ENCODE measurements at regions not wholly inside any gene's neighbourhood (a gene's known extent, or its start where the extent isn't known, plus 50 kb on each side); places are given as distances from the start of the nearest gene placed in this dataset.

DNA sequence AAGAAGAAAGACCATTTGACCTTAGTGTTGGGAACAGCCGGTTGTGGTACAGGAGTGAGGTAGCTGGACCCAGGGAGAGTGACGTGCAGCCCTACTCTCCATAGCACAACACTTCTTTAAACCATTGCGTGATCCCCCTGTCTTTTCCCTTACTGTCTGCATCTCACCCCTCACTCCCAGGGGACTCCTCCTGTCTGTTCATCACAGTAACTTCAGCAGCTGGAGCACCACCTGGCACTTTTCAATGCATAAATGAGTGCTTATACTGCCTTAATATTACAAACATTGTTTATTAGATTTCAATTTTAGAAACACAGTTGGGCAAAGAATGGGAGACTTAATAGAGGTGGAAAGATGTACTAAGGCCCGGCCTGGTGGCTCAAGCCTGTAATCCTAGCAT is 285.5 kb downstream of the UQCRFS1 start:
- DNase-seq: no peak

DNA sequence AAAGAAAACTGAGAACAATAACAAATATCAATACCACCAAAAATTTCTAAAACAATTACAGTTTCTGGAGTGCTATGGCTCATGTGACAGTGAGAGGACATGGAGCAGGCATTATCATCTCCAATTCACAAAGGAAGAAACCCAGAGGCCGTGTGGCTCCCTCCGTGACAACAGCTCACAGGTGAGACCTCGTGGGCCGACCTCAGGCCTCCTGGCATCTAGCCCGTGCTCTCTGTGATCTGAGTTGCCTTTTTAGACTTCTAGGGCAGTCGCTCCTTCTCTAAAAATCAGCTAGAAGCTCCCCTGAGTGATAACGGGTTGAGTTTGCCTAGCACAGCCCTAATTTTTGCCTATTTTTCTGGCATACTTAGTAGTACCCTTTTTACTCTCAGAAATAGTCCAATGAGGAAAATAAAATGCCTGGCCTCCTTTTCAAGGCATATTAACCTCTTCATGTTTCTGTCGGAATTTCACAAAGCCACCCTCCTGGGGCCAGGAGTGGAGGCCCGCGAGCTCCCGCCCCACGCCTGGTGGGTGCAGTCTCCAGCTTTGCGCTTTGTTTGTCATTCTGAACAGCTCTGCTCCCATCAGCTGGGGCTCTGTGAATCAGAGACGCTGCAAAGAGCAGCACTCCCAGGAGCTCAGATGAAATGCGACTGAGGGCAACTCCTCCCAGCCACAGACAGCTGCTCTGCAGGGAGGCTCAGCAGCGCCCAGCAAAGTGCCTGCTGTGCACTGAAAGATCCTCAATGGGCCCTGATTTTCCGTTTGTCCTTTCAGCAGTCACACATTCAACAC is 292.5 kb downstream of the UQCRFS1 start:
- DNase-seq: no peak

DNA sequence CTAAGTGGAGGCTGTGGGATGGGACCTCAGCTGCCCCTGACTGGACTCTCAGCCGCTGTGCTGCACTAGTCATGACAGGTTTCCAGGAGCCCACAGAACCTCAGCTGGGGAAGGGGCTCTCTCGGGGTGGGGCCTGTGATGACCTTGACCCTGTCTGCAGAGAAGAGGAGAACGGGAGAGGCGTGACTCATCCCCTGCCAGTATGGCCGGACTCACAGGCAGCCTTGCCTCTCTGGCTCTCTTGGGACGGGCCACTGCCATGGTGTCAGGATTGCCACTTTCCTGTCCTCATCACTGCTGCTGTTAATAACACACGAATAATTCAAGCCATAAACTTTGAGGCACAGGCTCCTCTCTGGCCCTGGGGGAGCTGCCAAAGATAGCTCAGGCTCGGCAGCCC is 295.3 kb downstream of the UQCRFS1 start:
- no peak for DNase-seq

DNA sequence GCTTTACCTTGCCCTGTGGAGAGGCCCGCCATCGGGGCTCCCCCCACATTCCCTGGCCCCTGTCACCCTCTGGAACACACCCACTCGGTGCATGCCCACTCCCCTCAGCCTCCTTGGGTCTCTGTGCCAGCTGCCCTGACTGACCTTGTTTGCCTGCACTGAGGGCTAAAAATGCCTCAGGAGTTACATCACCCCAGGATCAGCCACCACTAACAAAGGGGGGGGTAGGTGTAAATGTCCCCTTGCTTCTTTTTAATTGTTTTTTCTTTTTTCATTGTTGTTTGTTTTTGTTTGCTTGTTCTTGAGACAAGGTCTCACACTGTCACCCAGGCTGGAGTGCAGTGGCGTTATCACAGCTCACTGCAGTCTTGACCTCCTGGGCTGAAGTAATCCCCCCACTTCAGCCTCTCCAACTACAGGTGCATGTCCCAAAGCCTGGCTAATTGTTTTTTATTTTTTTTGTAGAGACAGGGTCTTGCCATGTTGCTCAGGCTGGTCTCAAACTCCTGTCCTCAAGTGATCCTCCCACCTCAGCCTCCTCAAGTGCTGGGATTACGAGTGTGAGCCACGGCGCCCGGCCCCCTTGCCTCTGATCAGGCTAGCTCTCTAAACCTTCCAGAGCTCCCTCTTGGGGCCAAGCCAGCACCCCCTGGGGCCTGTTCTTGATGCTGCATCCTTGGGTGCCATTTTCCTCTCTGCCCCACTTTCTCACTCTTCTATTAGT is 297.1 kb downstream of the UQCRFS1 start:
- no peak for DNase-seq

DNA sequence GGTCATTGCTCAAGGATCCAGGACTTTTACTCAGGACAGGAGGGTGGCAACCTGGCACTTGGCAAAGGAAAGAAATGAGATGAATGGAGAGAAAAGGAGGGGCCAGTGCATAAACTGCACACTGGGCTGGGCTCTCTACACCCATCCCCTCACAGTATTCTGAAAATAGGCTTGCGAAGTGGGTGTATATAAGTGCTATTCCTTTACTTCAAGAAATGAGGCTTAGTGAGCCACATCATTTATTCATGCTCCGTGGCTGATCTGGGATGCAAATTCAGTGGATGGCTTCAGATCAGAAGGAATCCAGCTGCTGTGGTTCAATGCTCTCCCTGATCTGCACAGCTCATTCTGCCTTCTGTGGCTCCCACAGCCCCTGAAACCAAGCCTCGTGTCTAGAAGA is 297.7 kb downstream of the UQCRFS1 start:
- DNase-seq: no peak

DNA sequence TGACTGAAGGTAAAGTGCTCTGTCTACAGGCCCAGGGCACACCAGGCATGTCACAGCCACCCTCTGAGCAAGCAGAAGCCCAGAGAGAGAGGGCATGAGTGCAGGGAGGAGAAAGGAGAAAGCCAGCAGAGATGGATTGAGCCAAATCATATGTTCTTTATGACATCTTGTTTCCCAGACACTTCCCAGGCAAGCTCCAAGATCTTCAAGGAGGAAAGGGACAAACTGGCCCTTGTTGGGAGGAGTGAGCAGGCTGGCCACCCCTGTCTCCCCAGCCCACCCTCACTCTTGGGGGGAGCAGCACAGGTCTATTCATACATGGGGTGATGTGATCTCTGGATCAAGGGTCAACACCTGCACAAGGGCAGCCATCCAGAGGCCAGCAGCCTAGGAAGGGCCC is 298.8 kb downstream of the UQCRFS1 start:
- no peak for DNase-seq

DNA sequence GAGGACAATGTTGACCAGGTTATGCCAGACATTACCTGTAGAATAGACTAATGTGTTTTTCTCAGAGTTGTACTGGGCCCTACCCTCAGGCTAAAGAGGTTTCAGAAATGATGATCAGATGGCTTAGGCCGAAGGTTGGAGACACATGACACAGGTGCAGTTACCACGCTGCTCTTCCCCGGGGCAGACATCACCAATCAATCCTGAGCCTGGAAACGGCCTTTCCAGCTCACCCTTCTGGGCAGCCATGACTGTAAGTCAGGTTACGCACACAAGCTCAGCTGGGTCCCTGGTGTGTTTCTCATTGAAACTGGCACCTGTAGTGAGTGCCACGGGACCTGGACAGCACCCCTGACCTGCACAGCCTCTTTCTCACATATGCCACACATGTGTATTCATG is 299.3 kb downstream of the UQCRFS1 start:
- no peak for DNase-seq

DNA sequence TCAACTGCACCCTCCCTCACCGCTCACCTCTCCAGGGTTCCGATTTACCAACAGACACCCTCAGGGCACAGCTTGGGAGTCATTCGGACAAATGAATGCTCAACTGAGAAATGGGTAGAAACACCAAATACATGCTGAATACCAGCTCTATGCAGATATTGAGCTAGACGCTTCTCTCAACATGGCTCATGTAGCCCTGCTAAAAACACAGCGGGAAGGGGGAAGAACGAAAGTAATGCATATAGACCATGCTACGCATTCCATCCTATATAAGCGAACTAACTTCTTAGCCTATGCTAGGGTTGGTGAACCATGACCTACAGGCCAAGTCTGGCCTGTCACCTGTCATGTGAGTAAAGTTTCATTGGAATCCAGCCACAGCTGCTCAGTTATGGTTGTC is 304.0 kb downstream of the UQCRFS1 start:
- no peak for DNase-seq

DNA sequence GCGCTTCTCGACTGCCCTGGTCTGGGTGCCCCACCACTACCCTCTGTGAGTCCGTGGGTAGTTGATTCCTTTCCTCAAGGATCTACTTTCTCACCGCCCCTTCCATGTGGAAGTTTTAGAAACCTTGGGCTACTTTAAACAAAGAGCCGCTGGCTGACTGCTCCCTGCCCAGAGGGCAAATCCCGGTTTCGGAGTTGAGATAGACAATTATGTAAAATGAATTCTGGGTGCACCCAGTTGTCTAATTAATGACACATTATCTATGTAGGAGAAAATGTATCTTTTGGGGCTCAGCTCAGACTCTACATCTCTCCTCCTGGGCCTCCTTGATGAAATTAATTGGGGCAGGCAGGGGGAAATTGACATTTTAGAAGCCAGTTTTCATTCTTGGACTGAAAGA is 305.4 kb downstream of the UQCRFS1 start:
- DNase-seq: no peak

DNA sequence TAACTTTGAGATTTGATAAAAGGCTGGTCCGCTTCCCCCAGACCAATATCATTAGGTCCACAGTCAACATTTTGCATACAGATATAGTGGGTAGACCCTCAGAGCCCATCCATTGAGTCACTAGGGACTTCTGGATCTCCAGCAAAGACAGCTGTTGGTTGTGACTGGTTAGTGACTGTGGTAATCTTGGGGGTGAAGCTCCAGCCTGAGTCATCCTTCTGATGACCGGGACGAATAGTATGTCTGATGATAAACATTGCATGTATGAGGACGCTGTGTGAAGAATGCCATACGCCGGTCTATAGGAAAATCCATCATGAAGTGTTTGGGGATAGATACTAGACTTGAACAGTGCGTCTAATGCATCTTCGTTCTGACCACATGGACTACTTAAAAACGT is 307.0 kb downstream of the UQCRFS1 start:
- DNase-seq: no peak

DNA sequence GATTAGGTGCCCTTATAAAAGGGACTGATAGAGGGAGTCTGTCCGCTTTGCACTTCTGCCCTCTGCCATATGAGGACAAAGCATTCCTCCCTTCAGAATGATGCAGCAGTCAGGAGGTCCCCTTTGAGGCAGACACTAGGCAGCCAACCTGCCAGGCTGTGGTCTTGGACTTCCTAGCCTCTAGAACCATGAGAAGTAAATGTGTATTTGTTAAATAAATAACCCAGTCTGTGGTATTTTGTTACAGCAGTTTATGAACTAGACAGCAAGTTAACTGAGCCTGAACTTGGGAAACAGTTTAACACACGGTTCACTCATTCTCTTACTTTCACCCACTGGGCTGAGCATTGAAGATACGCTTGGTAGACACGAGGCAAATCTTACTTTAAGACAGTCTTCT is 313.2 kb downstream of the UQCRFS1 start:
- no peak for DNase-seq

DNA sequence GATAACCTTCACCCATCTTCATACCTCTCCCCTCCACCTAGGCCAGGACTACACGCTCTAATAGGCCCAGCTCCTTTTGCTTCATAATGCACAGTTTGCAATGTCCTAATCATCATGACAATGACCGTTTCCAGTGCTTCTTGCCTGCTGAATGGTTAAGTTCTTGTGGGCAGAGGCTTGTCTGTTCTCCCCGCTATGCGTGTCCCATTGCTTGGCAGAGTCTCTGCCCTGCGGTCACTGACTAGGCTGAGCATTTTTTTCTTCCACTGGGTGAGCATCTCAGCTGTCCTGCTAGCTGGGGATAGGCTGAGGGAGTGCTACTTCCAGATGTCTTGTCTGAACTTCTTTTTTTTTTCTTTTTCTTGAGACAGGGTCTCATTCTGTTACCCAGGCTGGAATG is 314.7 kb downstream of the UQCRFS1 start:
- DNase-seq: no peak

DNA sequence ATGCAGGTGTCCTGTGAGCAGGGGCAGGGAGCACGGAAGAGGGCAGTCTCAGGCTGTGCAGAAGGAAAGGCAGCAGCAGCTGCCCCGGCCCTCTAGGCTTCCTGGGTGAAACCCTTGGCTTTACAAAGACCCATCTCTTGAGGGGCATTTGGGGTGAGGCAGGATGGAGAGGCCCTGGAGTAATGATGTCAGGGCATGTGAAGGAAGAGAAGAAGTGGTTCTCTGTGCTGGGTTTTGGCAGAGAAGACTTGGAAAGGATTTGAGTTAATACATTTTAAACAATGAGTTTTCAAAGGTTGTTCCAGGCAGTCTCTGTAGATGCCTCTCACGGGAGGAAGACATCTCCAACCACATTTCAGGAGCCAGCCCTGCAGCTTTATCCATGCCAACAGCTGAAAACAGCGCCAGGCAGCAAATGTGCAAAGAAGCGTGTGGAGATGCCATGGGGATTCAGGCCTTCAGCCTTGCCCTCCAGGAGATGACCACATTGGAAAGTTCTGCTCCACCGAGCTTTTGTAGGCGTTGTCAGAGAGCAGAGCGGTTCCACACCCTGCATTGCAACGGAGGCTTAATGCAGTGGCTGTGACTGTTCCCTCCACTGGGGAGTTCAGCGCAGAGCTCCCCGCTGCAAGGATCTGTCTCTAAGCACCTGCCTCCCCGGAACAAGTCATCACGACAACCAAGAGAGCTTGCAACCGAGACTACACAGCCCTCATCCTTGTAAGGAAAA is 322.8 kb downstream of the UQCRFS1 start:
- no peak for DNase-seq

DNA sequence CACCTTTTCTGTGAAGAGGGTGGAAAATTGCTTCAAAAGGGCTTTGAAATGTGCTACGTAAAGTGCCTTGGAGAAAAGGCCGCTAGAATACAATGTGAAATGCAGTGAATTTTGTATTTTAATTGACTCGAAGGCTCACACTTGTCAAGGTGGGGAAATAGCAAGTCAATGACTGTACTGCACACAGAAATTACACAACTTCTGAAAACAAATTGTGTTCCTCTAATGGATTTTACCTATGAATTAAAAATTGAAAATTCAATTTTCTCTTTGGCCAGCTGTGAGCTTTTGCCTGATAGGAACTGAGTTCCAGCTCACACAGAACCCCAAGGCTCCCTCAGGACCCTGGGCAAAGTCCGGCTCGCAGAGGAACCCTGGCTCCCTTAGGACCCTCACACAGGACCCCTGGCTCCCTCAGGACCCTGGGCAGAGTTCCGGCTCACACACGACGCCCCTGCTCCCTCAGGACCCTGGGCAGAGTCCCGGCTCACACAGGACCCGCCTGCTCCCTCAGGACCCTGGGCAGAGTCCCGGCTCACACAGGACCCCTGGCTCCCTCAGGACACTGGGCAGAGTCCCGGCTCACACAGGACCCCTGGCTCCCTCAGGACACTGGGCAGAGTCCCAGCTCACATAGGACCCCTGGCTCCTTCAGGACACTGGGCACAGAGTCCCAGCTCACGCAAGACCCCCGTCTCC is 324.9 kb downstream of the UQCRFS1 start:
- DNase-seq: no peak

DNA sequence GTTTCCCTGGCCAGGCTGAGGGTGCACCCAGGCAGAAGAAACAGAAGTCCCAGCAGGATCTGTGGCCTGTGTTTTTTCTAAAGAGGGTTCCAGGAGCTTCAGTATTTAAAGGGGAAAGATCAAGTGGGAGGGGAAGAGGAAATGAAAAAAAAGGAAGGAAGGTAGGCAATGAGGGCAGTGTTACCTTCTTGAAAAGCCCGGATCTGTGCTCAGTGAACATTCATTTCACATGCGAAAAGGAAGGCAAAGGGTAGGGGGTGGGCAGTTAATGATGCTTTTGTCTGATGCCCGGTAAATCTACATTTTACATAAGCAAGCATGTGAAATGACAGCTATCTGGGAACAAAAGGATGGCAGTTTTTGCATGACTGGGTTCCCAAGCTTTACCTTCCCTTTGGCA is 326.2 kb downstream of the UQCRFS1 start:
- no peak for DNase-seq

DNA sequence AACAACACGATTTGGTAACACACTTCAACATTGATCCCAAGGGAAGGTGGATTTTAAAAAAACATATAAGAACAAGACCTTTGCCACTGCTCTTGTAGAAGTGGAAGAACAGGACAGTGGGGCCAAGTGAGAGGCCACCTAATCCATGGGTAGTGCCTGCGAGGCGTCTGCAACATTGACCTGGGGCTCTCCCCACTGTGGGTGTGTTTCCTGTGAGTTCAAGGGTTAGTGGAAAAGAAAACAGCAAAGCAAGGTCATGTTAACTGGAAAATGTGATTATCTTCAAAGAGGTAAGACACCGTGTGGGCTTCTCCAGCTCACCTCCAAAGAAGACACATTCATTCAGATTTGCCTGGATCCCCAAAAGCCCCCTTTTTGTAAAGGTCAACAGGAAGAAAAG is 327.0 kb downstream of the UQCRFS1 start:
- no peak for DNase-seq

DNA sequence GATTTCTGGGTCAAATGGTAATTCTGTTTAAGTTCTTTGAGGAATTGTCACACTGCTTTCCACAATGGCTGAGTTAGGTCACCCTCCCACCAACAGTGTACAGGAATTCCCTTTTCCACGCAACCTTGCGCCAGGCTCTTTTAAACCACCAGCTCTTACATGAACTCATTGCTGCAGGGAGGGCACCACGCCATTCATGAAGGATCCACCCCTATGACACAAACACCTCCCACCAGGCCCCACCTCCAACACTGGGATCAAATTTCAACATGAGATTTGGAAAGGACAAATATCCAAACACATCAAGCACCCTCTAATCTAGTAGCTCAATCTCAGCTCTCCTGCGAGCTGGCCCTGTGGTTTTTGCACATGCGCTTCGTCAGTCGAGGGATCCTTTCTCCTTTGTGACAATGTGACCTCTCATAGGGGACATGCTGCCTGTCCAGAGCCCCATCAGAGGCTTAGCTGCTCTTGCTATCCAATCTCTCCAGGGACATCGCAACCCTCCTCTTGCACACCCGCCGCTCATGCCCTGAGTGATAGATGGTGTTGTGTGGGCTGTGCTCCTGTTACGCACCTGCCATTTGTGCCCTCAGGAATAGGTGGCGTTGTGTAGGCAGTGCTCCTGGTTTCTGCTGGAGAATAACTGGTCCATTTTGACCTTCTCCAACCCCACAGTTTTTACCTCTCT is 328.0 kb downstream of the UQCRFS1 start:
- no peak for DNase-seq

DNA sequence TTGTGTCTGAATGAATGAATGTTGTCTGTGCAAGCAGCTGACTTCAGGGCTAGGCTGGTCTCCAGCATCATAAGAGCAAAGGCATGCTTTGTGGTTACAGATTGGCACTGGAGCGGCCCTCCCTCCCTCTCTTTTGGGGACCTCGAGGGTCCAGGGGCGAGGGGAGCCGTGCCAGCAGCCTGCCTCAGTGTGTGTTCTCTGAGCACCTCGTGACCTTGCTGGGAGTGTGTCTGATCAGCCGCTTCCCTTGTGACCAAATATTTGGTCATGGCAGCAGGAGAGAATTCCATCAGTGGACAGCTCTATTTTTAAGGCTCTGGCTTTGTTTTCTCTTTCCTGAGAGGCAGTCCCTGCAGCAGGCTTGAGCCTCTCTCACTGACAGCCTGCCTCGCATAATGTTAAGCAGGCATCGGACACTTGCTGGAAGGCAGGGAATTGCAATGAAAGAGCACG is 329.7 kb downstream of the UQCRFS1 start:
- DNase-seq: no peak

DNA sequence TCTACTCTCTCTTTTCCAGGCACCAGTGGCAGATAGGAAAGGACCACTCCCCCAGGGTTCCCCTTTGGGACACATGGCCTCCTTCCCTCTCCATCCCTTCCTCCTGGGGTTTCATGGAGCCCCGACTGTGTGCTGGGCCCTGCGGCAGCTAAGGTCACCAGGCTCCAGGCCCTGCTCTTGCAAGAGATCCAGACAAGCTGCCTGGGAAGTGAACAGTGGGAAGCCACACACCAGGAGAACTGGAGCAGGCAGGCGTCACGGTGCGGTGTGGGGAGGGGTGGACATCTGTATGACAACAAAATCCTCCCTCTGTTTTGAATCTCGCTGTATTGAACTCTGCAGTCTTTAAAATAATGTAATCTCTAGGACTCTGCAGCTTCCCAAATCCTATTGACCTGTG is 330.1 kb downstream of the UQCRFS1 start:
- no peak for DNase-seq

DNA sequence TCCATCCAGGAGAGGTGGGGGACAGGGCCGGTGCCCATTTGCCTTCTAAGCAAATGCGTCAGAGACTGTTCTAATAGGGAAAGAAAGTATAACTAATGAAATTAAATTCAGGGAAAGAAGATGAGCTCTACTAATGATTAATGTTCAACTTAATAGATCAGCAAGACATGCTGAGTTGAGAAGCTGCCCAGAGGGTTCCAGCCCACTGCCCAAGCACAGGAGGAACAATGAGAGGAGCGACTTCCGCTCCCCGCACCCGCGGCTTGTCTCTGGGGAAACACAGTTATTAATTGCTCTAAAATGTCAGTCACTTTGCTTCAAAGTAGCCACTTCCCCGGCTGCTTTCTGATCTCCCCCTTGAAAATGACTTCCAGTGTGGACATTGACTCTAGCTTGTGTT is 331.3 kb downstream of the UQCRFS1 start:
- no peak for DNase-seq

DNA sequence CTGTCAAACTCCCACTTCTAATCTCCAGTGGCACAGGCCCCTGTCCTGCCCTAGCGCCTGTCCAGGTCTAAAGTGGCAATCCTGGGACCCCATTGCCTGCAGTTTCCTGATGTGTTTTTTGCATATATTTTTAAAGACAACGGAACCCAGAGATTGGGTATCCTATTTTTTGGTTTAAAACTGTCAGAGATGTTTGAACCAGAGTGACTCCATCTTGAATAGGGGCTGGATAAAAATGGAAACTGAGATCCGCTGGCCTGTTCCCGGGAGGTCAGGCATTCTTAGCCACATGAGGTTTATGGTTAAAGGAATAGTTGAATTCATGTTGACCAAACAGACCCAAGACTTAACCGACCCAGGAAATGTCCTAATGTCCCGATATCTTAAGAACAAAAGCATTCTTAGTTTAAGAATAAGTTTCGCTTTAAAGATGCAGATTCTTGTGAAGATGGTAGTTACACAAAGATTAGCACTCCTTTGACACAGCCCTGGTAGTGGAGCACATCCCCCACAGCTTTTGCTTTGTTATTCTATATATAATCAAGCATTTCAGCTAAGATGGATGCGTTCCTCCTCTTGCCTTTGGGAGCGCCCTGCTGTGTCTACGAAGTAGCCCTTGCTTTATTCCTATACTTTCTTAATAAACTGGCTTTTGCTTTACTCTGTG is 332.1 kb downstream of the UQCRFS1 start:
- DNase-seq: no peak

Measured in CD4-positive, alpha-beta T cell treated with Interleukin-21 for 1 hour (primary cell).